ENCODE measurements at regions not wholly inside any gene's neighbourhood (a gene's known extent, or its start where the extent isn't known, plus 50 kb on each side); places are given as distances from the start of the nearest gene placed in this dataset.

GRCh38 chr18:71249791-71250190, 960.9 kb downstream of the SOCS6 start:
- no peak for TF ChIP-seq CTCF (IDR thresholded peaks at IDR 0.05)
- TF ChIP-seq POLR2A (IDR thresholded peaks at IDR 0.05): no peak
